HG03159 (cell line): ENCODE measurements at regions not wholly inside any gene's neighbourhood (a gene's known extent, or its start where the extent isn't known, plus 50 kb on each side); places are given as distances from the start of the nearest gene placed in this dataset.
A peak's percentile ranks its signal among the peaks of the same experiment; 100 is the strongest.

Experiments used
- ATAC-seq: cut with Tn5 transposase; IDR thresholded peaks from one replicate; pipeline ENCODE4 v1.9.1; 2021; ENCODE audit warnings: mild to moderate bottlenecking, moderate library complexity; ENCODE audit not compliant: unreplicated experiment

DNA sequence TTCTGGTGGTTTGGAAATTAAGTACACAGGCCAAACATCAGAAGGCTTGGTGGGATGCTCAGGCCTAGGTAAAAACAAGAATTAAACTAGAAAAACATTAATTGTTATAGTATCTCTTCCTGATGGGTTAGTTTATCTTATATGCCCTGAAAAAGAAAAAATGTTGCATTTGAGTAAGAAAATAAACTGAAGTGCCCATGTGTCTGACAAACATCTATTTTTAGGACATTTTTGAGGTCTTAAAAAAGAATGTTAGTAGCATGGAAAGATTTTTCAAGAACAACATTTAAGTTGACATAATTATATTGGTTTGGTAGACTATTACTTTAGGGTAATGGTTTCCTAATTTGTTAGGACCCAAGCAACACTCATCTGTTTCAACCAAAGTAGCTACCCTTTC lies 140.1 kb upstream of the RND3 start:
- no peak for ATAC-seq

- no peak for ATAC-seq
Measured at GRCh38 chr2:150626934-150627411, 139.5 kb upstream of the RND3 start.

DNA sequence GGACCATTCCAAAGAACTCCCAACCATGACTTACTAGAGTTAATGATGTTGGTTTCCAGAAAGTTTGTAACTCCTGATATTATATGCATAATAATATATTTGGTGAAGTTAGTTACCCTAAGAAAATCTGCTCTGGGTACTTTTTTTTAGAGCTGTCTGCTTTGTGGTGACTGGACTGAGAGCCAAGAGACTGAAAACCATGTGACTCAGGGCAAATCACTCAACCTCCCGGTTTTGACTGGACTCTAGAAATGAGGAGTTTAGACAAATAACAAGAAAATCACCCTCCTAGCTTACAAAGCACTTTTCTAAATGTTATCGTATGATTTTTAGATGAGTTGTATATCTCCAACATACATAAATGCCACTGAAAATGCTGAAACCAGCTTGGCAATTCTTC lies 138.3 kb upstream of the RND3 start:
- ATAC-seq = no peak

DNA sequence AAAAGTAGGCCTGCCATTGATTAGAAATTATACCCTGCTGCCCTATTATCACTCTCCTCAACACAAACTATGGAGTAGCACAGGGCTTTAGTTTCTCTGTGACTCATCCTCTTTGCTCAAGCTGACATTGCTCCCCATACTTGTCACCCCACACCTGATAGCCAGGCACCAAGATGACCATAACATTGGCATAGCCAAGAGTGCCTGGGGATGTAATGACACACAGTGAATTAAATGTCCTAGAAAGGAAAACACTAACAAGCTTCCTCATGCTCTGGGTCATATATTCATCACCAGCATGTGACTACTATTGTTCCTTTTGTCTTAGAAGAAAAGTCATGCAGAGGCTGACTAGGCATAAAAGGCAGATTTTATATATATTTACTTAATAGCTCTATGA lies 137.8 kb upstream of the RND3 start:
- no peak for ATAC-seq

GRCh38 chr2:150624001-150624401 lies 136.5 kb upstream of the RND3 start:
- peak; percentile 69 for ATAC-seq

DNA sequence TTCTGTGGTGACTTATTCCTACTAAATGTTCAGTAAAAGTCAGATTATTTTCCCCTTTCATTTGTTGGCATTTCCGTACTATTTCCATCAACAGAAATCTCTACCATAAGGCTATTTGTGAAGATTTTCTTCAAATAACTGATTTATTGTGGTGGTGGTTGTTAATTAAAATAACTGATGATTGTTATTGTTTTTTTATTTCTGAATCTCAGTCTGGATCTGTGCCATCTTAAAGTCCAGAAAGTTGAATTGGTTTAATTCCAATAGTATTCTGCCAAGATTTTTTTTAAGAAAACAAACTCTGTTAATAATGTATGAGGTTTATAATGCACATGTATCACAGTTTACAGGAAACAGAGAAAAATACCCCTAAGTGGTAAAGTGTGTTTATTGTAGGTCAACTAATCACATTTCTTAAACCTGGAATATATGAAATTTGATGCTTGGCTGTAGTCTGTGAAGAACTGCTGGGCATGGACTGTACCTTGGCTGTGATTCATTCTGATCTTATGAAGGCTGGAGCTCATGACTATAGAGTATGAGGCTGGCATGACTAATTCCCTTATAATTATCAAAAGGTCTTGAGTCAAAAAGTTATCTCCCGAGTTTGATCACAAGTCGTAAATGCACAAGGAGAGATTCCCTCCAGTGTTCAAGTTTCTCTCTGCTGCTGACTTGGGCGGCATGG lies 134.2 kb upstream of the RND3 start:
- no peak for ATAC-seq

GRCh38 chr2:150620855-150621254 lies 133.4 kb upstream of the RND3 start:
- ATAC-seq = no peak

DNA sequence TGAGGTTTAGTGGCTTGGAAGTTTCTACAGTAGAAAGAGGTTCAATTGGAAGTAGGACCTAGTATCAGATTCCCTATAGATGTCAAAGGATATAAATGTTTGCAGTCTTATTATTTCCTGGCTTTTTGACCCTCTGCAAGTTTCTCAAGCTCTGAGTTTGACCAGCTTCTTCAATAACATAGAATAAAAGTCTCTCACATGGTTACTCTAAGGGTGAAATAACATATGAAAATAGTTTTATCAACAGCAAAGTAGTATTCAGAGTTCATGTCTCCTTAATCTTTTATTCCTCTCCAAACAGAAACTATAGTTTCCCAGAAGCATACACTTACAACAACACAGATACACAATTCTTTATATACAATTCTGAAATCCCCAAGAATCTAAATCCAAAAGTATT lies 132.9 kb upstream of the RND3 start:
- no peak for ATAC-seq

- no peak for ATAC-seq
Measured at GRCh38 chr2:150619607-150620330, 132.3 kb upstream of the RND3 start.

GRCh38 chr2:150618245-150618895 lies 130.9 kb upstream of the RND3 start:
- ATAC-seq = no peak

DNA sequence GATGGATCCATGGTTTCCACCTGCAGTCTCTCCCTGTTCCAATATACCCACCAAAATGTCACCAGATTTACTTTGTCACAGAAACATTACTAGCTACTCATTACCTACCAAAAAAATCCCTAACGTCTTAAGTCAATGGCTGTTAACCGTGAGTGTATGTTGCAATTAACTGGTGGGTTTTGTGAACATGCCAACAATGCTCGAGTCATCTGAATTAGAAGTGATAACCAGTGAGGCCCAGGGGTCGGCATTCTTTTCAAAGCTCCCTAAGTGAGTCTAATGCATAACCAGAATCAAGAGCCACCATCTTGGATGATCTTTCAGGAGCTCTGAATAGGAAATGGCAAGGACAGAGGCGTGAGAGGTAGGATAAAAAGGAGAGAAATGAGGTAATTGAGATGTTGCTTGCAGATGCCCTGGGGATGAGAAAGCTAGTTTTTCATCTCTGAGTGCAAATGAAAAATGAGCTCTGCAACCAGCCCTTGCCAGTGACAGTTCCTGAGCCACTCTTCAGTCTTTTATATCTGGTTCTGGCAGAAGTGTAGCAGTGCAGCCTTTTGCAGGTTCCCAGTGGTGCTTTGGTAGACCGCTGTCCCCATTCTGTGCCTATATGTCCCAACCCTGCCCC lies 130.0 kb upstream of the RND3 start:
- no peak for ATAC-seq

- no peak for ATAC-seq
Measured at GRCh38 chr2:150612957-150613710, 125.7 kb upstream of the RND3 start.

DNA sequence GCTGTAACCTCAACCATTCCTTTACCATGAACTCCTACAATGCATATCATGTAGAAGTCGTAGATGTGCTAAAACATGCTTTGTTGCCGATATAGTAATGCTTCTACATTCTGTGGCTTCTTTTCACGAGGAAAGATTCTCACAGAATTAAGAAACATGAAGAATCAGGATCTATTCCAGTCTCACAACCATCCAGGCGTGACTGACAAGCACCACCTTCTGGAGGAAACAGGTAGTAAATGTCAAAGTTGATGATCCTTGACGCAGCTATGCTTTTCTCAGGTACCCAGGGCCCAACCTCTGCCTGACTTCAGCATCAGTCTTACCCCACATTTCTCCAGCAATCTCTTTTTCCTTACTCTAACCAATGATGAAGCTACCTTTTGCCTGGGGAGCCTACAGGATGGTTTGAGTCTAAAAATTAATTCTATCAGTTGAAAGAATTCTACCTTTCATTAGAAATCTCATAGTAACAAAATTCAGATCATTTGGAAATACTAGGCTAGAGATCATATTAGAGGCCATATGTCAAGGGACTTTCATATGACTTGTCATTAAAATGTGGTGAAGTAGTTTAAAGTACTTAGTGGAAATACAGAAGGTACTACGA lies 123.3 kb upstream of the RND3 start:
- peak; percentile 85 for ATAC-seq

GRCh38 chr2:150609831-150610582 lies 122.5 kb upstream of the RND3 start:
- ATAC-seq = no peak

- ATAC-seq = no peak
Measured at GRCh38 chr2:150608341-150608740, 120.9 kb upstream of the RND3 start.

DNA sequence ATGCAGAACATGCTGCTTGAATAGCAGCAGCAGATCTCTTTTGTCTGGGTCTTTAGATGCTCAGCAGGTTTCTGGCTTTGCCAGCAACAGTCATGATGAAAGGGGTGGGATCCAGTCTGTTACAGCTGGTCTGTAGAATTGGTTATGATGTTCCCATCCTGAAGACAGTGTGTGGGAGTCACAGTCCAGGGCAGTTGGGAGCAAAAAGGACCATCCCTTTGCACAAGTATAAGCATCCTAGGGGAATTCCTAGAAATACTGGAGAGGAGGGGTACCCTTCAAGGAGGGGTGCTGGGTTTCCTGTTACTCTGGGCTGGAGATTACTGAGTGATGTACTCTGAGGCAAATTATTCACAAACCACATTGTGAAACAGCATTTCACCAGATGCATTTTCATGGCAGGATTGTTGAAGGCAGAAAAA lies 119.9 kb upstream of the RND3 start:
- no peak for ATAC-seq

GRCh38 chr2:150606380-150607060 lies 119.1 kb upstream of the RND3 start:
- no peak for ATAC-seq

- ATAC-seq = no peak
Measured at GRCh38 chr2:150605664-150606063, 118.2 kb upstream of the RND3 start.
